ENCODE measurements at regions not wholly inside any gene's neighbourhood (a gene's known extent, or its start where the extent isn't known, plus 50 kb on each side); places are given as distances from the start of the nearest gene placed in this dataset.

DNA sequence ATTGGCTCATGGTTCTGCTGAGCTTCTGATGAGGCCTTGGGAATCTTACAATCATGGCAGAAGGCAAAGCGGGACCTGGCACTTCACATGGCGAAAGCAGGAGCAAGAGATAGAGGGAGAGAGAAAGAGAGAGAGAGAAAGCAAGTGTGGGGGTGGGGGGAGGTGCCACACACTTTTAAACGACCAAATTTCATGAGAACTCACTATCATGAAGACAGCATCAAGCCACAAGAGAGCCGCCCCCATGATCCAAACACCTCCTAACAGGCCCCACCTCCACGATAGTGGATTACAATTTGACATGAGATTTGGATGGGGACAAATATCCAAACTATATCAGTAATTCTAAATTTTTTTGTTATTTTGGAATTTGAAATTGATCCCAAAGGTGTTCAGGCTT is 553.9 kb downstream of the PRR16 start:
- no peak for DNase-seq (ENCODE audit: low read depth)
- no peak overlapping the region for H3K4me3 ChIP-seq (ENCODE audit: low read depth, low read length)
- TF ChIP-seq, protein P1, sequence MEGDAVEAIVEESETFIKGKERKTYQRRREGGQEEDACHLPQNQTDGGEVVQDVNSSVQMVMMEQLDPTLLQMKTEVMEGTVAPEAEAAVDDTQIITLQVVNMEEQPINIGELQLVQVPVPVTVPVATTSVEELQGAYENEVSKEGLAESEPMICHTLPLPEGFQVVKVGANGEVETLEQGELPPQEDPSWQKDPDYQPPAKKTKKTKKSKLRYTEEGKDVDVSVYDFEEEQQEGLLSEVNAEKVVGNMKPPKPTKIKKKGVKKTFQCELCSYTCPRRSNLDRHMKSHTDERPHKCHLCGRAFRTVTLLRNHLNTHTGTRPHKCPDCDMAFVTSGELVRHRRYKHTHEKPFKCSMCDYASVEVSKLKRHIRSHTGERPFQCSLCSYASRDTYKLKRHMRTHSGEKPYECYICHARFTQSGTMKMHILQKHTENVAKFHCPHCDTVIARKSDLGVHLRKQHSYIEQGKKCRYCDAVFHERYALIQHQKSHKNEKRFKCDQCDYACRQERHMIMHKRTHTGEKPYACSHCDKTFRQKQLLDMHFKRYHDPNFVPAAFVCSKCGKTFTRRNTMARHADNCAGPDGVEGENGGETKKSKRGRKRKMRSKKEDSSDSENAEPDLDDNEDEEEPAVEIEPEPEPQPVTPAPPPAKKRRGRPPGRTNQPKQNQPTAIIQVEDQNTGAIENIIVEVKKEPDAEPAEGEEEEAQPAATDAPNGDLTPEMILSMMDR (IDR thresholded peaks at IDR 0.05; ENCODE audit: low read depth, low read length, missing control alignments), result no peak
- in situ Hi-C loops (cut with HindIII; ENCODE audit: low sequenced_read_pairs), result no loop called here

DNA sequence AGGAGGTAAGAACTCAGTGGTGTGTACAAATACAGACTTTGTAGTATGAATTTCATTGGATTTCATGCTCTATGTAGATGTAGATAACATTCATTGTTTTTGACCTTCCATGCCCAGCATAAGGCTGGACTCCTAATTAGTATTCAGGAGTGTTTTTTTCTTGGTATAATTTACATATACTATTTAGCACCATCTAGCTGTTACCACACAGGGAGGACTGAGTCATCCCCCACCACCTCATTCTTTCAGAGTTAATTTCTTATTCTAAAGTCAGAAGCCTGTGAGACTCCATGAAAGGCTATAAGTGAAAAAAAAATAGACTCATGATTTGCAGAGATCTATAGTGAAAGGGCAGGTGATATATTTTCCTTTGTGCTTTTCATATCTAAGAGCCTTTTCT is 555.0 kb downstream of the PRR16 start:
- no peak for DNase-seq (ENCODE audit: low read depth)
- no peak overlapping the region for H3K4me3 ChIP-seq (ENCODE audit: low read depth, low read length)
- in situ Hi-C loops (cut with HindIII; ENCODE audit: low sequenced_read_pairs), result no loop called here
- TF ChIP-seq, protein P1 (IDR thresholded peaks at IDR 0.05; ENCODE audit: low read depth, low read length, missing control alignments), result no peak

DNA sequence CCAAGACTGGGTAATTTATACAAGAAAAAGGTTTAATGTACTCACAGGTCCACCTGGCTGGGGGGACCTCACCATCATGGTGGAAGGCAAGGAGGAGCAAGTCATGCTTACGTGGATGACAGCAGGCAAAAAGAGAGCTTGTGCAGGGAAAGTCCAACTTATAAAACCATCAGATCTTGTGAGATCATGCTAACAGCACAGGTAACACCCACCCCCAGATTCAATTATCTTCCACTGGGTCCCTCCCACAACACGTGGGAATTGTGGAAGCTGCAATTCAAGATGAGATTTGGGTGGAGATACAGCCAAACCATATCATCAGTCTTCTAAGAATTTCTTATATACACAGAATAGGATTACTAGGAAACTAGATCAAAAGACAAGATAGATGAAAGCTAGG is 555.6 kb downstream of the PRR16 start:
- DNase-seq (ENCODE audit: low read depth), result no peak
- in situ Hi-C loops (cut with HindIII; ENCODE audit: low sequenced_read_pairs), result no loop called here
- TF ChIP-seq, protein P1 (IDR thresholded peaks at IDR 0.05; ENCODE audit: low read depth, low read length, missing control alignments), result no peak
- H3K4me3 ChIP-seq (ENCODE audit: low read depth, low read length), result no peak overlapping the region

DNA sequence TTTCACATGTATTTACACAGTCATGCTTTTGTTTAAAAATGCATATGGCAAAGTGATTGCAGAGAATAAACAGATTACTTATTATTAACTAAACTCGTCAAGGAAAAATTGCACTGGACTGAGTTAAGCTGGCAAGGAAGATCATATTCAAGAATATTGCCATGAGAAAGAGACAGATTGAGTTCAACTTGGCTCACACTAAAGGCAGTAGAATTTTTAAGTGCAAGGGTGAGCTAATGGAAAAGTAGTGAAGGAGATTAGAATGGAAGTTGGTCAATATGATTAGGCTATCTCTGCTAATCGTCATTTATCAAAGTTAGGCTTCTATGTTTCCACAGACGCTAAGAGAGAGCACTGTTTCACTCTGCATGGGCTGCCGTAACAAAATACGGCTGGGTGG is 557.6 kb downstream of the PRR16 start:
- TF ChIP-seq, protein P1 (IDR thresholded peaks at IDR 0.05; ENCODE audit: low read depth, low read length, missing control alignments), result no peak
- H3K4me3 ChIP-seq (ENCODE audit: low read depth, low read length), result no peak overlapping the region
- in situ Hi-C loops (cut with HindIII; ENCODE audit: low sequenced_read_pairs), result no loop called here
- DNase-seq (ENCODE audit: low read depth), result no peak

DNA sequence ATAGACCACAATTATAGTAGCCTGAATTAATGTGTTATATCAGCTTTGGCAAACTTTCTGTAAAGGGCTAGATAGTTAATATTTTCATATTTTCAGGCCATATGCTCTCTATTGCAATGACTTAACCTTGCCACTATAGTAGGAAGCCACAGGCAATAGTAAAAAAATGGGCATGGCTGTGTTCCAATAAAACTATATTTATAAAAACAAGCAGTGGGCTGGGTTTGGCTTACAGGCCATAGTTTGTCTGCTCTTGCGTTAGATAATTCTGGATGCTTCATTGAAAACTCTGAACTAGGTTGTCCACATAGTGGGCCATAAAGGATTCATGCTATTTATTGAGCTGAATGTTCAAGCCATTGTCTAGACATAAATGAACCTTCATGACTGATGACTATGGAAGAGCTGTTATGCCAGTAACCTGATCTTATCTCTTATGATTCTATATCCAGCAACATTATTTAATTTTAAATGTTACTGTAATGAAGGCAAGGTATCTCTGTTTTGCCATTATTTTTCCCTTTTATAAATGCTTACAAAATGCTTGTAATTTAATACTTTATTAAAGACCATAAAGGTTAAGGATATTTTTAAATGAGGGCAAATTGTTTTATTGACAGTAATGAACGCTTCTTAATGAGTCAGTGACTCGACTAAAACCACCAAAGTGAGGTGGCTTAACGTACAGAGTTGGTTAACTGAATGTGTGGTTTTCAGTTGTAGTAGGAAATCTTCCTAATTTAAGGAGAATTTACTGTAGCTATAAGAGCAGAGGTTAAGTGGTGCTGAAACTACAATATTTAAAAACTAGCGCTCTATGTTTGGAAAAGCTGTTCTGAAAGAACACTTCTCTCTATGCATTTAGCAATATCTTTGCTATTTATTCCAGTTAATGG is 560.6 kb downstream of the PRR16 start:
- TF ChIP-seq, protein P1 (IDR thresholded peaks at IDR 0.05; ENCODE audit: low read depth, low read length, missing control alignments), result no peak
- DNase-seq (ENCODE audit: low read depth), result no peak
- H3K4me3 ChIP-seq (ENCODE audit: low read depth, low read length), result no peak overlapping the region
- in situ Hi-C loops (cut with HindIII; ENCODE audit: low sequenced_read_pairs), result no loop called here

DNA sequence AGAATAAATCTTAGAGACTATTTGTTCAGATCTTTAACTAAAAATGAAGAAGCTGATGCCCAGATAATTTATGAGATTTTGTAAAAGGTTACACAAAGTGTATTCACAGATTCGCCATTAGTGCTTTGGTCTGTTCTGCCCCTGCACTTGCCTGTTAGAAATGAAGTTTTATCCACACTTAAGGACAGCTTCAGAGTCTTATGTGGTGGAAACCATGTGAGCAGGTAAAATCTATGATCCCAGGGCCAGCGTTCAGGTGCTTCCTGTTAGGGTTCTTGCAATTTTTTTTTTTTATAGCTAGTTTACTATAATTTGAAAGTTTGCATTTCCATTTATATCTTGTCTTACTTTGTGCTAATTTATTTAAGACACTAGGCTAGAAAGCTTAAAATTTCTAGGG is 561.6 kb downstream of the PRR16 start:
- in situ Hi-C loops (cut with HindIII; ENCODE audit: low sequenced_read_pairs), result no loop called here
- DNase-seq (ENCODE audit: low read depth), result no peak
- H3K4me3 ChIP-seq (ENCODE audit: low read depth, low read length), result no peak overlapping the region
- TF ChIP-seq, protein P1 (IDR thresholded peaks at IDR 0.05; ENCODE audit: low read depth, low read length, missing control alignments), result no peak
